ENCODE measurements at regions not wholly inside any gene's neighbourhood (a gene's known extent, or its start where the extent isn't known, plus 50 kb on each side); places are given as distances from the start of the nearest gene placed in this dataset.

DNA sequence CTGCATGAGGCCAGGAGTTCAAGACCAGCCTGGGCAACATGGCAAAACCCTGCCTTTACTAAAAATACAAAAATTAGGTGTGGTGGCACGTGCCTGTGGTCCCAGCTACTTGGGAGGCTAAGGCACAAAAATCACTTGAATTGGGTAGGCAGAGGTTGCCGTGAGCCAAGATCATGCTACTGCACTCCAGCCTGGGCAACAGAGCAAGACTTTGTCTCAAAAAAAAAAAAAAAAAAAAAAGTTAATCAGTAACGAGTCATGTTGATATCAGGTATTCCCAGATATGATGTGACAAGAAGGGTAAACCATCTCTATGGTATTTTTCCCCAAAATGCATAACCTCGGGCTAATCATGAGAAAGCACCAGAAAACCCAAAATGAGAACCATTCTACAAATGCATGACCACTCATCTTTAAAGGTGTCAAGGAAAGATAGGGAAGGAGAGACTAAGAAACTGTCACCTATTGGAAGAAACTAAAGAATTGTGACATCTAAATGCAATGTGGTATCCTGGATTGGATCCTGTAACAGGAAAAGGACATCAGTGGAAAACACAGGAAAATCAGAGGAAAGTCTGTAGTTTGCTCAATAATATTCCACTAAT lies 66.5 kb upstream of the MAP4 start:
- Histone ChIP-seq H3K36me3 (no peaks in the 10 kb centered on the region), H3K27me3 (no peaks in the 10 kb centered on the region), H3K4me1 (peaks cover 0 to 37% (median 17%) of the 10 kb centered on the region in 4 donors), H3K27ac (peak overlapping the region; percentile 5 to 36 (median 16)), H3K9me3 (no peaks in the 10 kb centered on the region), H3K4me3 (no peak overlapping the region)
- 33% methylated on average over 4 of the region's 4 CpGs for WGBS (ENCODE audit: insufficient coverage, low coverage, low lambda C conversion rate, missing lambda C conversion rate)
- ATAC-seq = peak; percentile 23 to 52 (median 42)
- no peak for TF ChIP-seq CTCF (IDR thresholded peaks at IDR 0.05)
- no peak for TF ChIP-seq POLR2A (IDR thresholded peaks at IDR 0.05)
- intact Hi-C loops (cut with DNase I) = no loop called here
- DNase-seq = peak in 1 of 3 donors; percentile 50

DNA sequence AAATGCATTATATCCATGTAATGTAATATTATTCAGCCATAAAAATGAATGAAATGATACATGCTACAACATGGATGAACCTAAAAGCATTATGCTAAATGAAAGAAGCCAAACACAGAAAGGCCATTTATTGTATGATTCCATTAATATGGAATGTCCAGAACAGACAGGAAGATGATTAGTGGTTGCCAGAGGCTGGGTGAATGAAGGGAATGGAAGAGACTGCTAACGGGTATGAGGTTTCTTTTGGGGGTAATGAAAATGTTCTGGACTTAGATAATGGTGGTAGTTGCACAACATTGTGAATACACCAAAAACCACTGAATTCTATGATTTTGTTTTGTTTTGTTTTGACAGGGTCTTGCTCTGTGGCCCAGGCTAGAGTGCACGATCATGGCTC lies 61.6 kb upstream of the MAP4 start:
- Histone ChIP-seq H3K36me3 (no peaks in the 10 kb centered on the region), H3K4me3 (no peak overlapping the region), H3K4me1 (peaks cover 0 to 7% (median 3%) of the 10 kb centered on the region in 4 donors), H3K27ac (no peak overlapping the region), H3K27me3 (no peaks in the 10 kb centered on the region), H3K9me3 (no peaks in the 10 kb centered on the region)
- ATAC-seq (no peak), DNase-seq (no peak)
- intact Hi-C loops (cut with DNase I) = no loop called here
- 60% methylated on average over 2 of the region's 2 CpGs for WGBS (ENCODE audit: insufficient coverage, low coverage, low lambda C conversion rate, missing lambda C conversion rate)
- TF ChIP-seq POLR2A (IDR thresholded peaks at IDR 0.05) = no peak
- no peak for TF ChIP-seq CTCF (IDR thresholded peaks at IDR 0.05)

DNA sequence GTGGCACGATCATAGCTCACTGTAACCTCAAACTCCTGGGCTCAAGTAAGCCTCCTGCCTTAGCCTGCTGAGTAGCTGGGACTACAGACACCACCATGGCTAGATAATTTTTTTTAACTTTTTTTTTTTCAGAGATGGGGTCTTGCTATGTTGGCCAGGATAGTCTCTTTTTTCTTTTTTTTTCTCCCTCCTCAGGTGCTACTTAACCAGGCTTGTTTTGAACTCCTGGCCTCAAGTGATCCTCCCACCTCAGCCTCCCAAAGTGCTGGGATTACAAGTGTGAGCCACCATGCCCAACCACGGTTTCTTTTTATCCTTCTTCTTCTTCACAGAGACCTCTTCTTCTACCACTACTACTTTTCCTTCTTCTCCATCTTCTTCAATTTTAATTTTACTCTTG lies 53.8 kb upstream of the MAP4 start:
- Histone ChIP-seq H3K9me3 (no peaks in the 10 kb centered on the region), H3K27me3 (no peaks in the 10 kb centered on the region), H3K36me3 (no peaks in the 10 kb centered on the region), H3K4me3 (no peak overlapping the region), H3K27ac (no peak overlapping the region), H3K4me1 (peaks cover 0 to 16% (median 6%) of the 10 kb centered on the region in 4 donors)
- ATAC-seq (no peak), DNase-seq (no peak)
- WGBS (ENCODE audit: insufficient coverage, low coverage, low lambda C conversion rate, missing lambda C conversion rate) = 100% methylated on average over 2 of the region's 2 CpGs
- TF ChIP-seq CTCF (IDR thresholded peaks at IDR 0.05) = no peak
- no peak for TF ChIP-seq POLR2A (IDR thresholded peaks at IDR 0.05)
- intact Hi-C loops (cut with DNase I) = no loop called here

GRCh38 chr3:48069339-48069738 lies 53.1 kb upstream of the MAP4 start:
- no peak overlapping the region for H3K27ac ChIP-seq
- intact Hi-C loops (cut with DNase I) = no loop called here

More at GRCh38 chr3:48069339-48069738, 53.1 kb upstream of the MAP4 start:
- TF ChIP-seq CTCF (IDR thresholded peaks at IDR 0.05) = no peak
- TF ChIP-seq POLR2A (IDR thresholded peaks at IDR 0.05) = no peak
- Histone ChIP-seq H3K36me3 (no peaks in the 10 kb centered on the region), H3K4me1 (peaks cover 0 to 16% (median 6%) of the 10 kb centered on the region in 4 donors), H3K4me3 (no peak overlapping the region), H3K9me3 (no peaks in the 10 kb centered on the region), H3K27me3 (no peaks in the 10 kb centered on the region)
- ATAC-seq = peak; percentile 33 to 62 (median 47)
- no peak for DNase-seq

Data from right lobe of liver (tissue), 6 donors.